ENCODE measurements at regions not wholly inside any gene's neighbourhood (a gene's known extent, or its start where the extent isn't known, plus 50 kb on each side); places are given as distances from the start of the nearest gene placed in this dataset.

DNA sequence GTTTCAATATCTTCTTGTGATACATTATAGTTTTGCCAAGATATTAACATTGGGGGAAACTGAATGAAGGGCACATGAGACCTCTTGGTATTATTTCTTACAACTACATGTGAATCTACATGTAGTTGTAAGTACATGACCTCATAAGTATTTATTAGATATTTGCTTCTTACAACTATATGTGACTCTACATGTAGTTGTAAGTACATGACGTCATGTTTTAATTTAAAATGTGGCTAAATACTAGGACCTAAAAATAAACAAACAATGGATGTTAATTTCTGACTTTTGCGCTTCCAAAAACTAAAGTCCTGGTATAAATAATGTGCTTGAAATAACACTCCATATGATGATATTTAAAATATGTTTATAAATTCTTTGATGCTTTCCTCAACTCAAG lies 190.2 kb downstream of the CBLL2 start:
- Histone ChIP-seq H2BK12ac (ENCODE audit: low read length) (no peak overlapping the region), H3K9ac (ENCODE audit: low read depth, low read length, poor library complexity) (no peak overlapping the region), H4K91ac (ENCODE audit: low read depth, low read length, poor library complexity) (no peak overlapping the region), H3K23ac (ENCODE audit: low read depth, low read length, poor library complexity) (no peak overlapping the region), H2BK120ac (ENCODE audit: low read depth, low read length) (no peak overlapping the region), H3K36me3 (replicated peaks in 1 of 2; ENCODE audit: control insufficient read depth in 2 of 2, insufficient read depth in 2 of 2, low read length in 2 of 2) (no peaks in the 10 kb centered on the region), H3K27ac (replicated peaks; ENCODE audit: low read length) (no peak overlapping the region), H2AFZ (ENCODE audit: low read length) (no peak overlapping the region), H3K27me3 (ENCODE audit: control insufficient read depth in 3 of 3, insufficient read depth in 3 of 3, low read depth in 1 of 3, low read length in 3 of 3) (no peaks in the 10 kb centered on the region), H3K14ac (ENCODE audit: low read length) (no peak overlapping the region), H2AK5ac (ENCODE audit: low read depth, low read length) (no peak overlapping the region), H3K4me1 (ENCODE audit: control insufficient read depth in 2 of 2, insufficient read depth in 1 of 2, low read depth in 1 of 2, low read length in 2 of 2) (no peaks in the 10 kb centered on the region), H3K79me1 (ENCODE audit: low read depth, low read length) (no peaks in the 10 kb centered on the region), H4K8ac (ENCODE audit: low read depth, low read length) (no peak overlapping the region), H2BK15ac (ENCODE audit: low read length) (no peak overlapping the region), H2BK5ac (ENCODE audit: low read length) (no peak overlapping the region), H3K4ac (ENCODE audit: low read length) (no peak overlapping the region), H3K9me3 (replicated peaks in 1 of 2; ENCODE audit: control insufficient read depth in 2 of 2, insufficient read depth in 1 of 2, low read depth in 1 of 2, low read length in 2 of 2) (no peaks in the 10 kb centered on the region), H3K18ac (ENCODE audit: low read length) (no peak overlapping the region), H3K4me3 (ENCODE audit: low read length in 2 of 2) (no peak overlapping the region), H3K4me2 (ENCODE audit: insufficient read depth, low read length, poor library complexity, severe bottlenecking) (no peak overlapping the region)
- no peak for DNase-seq (ENCODE audit: low spot score)
- no CpG with 5 or more reads among the region's 2 CpGs for WGBS, 2 donors (ENCODE audit: extremely low coverage in 2 of 2, insufficient read length in 2 of 2, insufficient replicate concordance in 1 of 2)

DNA sequence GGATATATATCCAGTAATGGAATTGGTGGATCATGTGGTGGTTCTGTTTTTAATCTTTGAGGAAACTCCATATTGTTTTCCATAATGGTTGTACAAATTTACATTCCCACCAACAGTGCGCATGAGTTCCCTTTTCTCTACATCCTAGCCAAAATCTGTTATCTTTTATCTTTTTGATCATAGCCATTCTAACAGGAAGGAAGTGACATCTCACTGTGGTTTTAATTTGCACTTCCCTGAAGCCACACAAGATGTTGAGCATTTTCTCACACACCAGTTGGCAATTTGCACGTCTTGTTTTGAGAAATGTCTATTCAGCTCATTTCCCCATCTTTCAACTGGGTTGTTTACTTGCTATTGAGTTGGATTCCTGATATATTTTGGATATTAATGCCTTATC lies 194.9 kb downstream of the CBLL2 start:
- no peak overlapping the region for H4K8ac ChIP-seq (ENCODE audit: low read depth, low read length)
- H3K14ac ChIP-seq (ENCODE audit: low read length) = no peak overlapping the region
- no peak overlapping the region for H2BK12ac ChIP-seq (ENCODE audit: low read length)
- no peak overlapping the region for H2AK5ac ChIP-seq (ENCODE audit: low read depth, low read length)
- H3K18ac ChIP-seq (ENCODE audit: low read length) = no peak overlapping the region
- DNase-seq (ENCODE audit: low spot score) = no peak
- no peaks in the 10 kb centered on the region for H3K27me3 ChIP-seq (ENCODE audit: control insufficient read depth in 3 of 3, insufficient read depth in 3 of 3, low read depth in 1 of 3, low read length in 3 of 3)
- H3K27ac ChIP-seq (replicated peaks; ENCODE audit: low read length) = no peak overlapping the region
- no peak overlapping the region for H3K23ac ChIP-seq (ENCODE audit: low read depth, low read length, poor library complexity)
- no peak overlapping the region for H2BK120ac ChIP-seq (ENCODE audit: low read depth, low read length)
- WGBS, 2 donors (ENCODE audit: extremely low coverage in 2 of 2, insufficient read length in 2 of 2, insufficient replicate concordance in 1 of 2) = no CpG with 5 or more reads among the region's 2 CpGs
- no peaks in the 10 kb centered on the region for H3K4me1 ChIP-seq (ENCODE audit: control insufficient read depth in 2 of 2, insufficient read depth in 1 of 2, low read depth in 1 of 2, low read length in 2 of 2)
- no peaks in the 10 kb centered on the region for H3K79me1 ChIP-seq (ENCODE audit: low read depth, low read length)
- no peak overlapping the region for H2BK5ac ChIP-seq (ENCODE audit: low read length)
- no peak overlapping the region for H3K4me3 ChIP-seq (ENCODE audit: low read length in 2 of 2)
- H3K4ac ChIP-seq (ENCODE audit: low read length) = no peak overlapping the region
- no peaks in the 10 kb centered on the region for H3K36me3 ChIP-seq (replicated peaks in 1 of 2; ENCODE audit: control insufficient read depth in 2 of 2, insufficient read depth in 2 of 2, low read length in 2 of 2)
- H2AFZ ChIP-seq (ENCODE audit: low read length) = no peak overlapping the region
- no peak overlapping the region for H3K4me2 ChIP-seq (ENCODE audit: insufficient read depth, low read length, poor library complexity, severe bottlenecking)
- no peak overlapping the region for H2BK15ac ChIP-seq (ENCODE audit: low read length)
- H3K9me3 ChIP-seq (replicated peaks in 1 of 2; ENCODE audit: control insufficient read depth in 2 of 2, insufficient read depth in 1 of 2, low read depth in 1 of 2, low read length in 2 of 2) = no peaks in the 10 kb centered on the region
- H3K9ac ChIP-seq (ENCODE audit: low read depth, low read length, poor library complexity) = no peak overlapping the region
- H4K91ac ChIP-seq (ENCODE audit: low read depth, low read length, poor library complexity) = no peak overlapping the region

DNA sequence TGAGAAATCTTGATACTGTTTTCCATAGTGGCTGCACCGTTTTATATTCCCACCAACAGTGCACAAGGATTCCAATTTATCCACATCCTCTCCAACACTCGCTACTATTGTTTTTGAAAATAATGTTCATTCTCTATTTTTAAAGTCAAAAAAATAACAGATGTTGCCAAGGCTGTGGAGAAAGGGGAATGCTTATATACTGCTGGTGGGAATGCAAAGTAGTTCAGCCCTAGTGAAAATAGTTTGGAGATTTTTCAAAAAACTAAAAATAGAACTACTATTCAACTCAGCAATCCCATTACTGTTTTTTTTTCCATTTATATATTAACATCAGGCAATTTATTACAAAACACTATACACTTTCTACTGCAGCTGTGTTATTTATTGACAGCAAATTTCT lies 208.7 kb downstream of the CBLL2 start:
- no peaks in the 10 kb centered on the region for H3K36me3 ChIP-seq (replicated peaks in 1 of 2; ENCODE audit: control insufficient read depth in 2 of 2, insufficient read depth in 2 of 2, low read length in 2 of 2)
- no peak overlapping the region for H2AFZ ChIP-seq (ENCODE audit: low read length)
- H4K91ac ChIP-seq (ENCODE audit: low read depth, low read length, poor library complexity) = no peak overlapping the region
- H3K27ac ChIP-seq (replicated peaks; ENCODE audit: low read length) = no peak overlapping the region
- H2BK12ac ChIP-seq (ENCODE audit: low read length) = no peak overlapping the region
- H3K18ac ChIP-seq (ENCODE audit: low read length) = no peak overlapping the region
- H3K4ac ChIP-seq (ENCODE audit: low read length) = no peak overlapping the region
- no peak overlapping the region for H2BK120ac ChIP-seq (ENCODE audit: low read depth, low read length)
- no peak for DNase-seq (ENCODE audit: low spot score)
- H3K23ac ChIP-seq (ENCODE audit: low read depth, low read length, poor library complexity) = no peak overlapping the region
- no peaks in the 10 kb centered on the region for H3K27me3 ChIP-seq (ENCODE audit: control insufficient read depth in 3 of 3, insufficient read depth in 3 of 3, low read depth in 1 of 3, low read length in 3 of 3)
- no peak overlapping the region for H3K14ac ChIP-seq (ENCODE audit: low read length)
- H3K79me1 ChIP-seq (ENCODE audit: low read depth, low read length) = no peaks in the 10 kb centered on the region
- H2BK15ac ChIP-seq (ENCODE audit: low read length) = no peak overlapping the region
- no peak overlapping the region for H3K9ac ChIP-seq (ENCODE audit: low read depth, low read length, poor library complexity)
- no peak overlapping the region for H2AK5ac ChIP-seq (ENCODE audit: low read depth, low read length)
- H2BK5ac ChIP-seq (ENCODE audit: low read length) = no peak overlapping the region
- H4K8ac ChIP-seq (ENCODE audit: low read depth, low read length) = no peak overlapping the region
- H3K4me2 ChIP-seq (ENCODE audit: insufficient read depth, low read length, poor library complexity, severe bottlenecking) = no peak overlapping the region
- H3K9me3 ChIP-seq (replicated peaks in 1 of 2; ENCODE audit: control insufficient read depth in 2 of 2, insufficient read depth in 1 of 2, low read depth in 1 of 2, low read length in 2 of 2) = no peaks in the 10 kb centered on the region
- no CpG with 5 or more reads among the region's 2 CpGs for WGBS, 2 donors (ENCODE audit: extremely low coverage in 2 of 2, insufficient read length in 2 of 2, insufficient replicate concordance in 1 of 2)
- H3K4me3 ChIP-seq (ENCODE audit: low read length in 2 of 2) = no peak overlapping the region
- H3K4me1 ChIP-seq (ENCODE audit: control insufficient read depth in 2 of 2, insufficient read depth in 1 of 2, low read depth in 1 of 2, low read length in 2 of 2) = no peaks in the 10 kb centered on the region

DNA sequence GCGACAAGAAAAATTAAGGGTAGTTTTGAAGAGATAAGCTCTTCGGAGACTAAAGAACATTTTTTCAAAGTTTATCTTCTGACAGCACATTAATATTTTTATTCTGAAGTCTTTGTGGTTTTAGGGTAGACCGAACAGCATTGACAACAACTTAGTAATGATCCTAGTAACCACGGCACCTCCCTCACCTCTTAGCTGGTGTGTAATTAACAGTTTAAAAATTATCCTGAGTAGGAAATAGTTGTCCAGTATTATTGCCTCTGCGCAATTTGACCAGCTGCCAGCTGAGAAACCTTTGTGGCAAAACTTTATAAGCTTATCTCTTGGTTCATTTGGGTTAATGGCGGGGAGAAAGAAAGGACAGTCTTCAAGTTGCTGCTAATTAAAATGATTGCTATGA lies 213.6 kb downstream of the CBLL2 start:
- H3K4ac ChIP-seq (ENCODE audit: low read length) = no peak overlapping the region
- no peaks in the 10 kb centered on the region for H3K36me3 ChIP-seq (replicated peaks in 1 of 2; ENCODE audit: control insufficient read depth in 2 of 2, insufficient read depth in 2 of 2, low read length in 2 of 2)
- no peak overlapping the region for H2BK15ac ChIP-seq (ENCODE audit: low read length)
- no peak overlapping the region for H2AK5ac ChIP-seq (ENCODE audit: low read depth, low read length)
- H3K4me1 ChIP-seq (ENCODE audit: control insufficient read depth in 2 of 2, insufficient read depth in 1 of 2, low read depth in 1 of 2, low read length in 2 of 2) = no peaks in the 10 kb centered on the region
- no peak overlapping the region for H3K23ac ChIP-seq (ENCODE audit: low read depth, low read length, poor library complexity)
- no peak overlapping the region for H2BK5ac ChIP-seq (ENCODE audit: low read length)
- no peak overlapping the region for H4K91ac ChIP-seq (ENCODE audit: low read depth, low read length, poor library complexity)
- no peak overlapping the region for H3K4me2 ChIP-seq (ENCODE audit: insufficient read depth, low read length, poor library complexity, severe bottlenecking)
- no peaks in the 10 kb centered on the region for H3K9me3 ChIP-seq (replicated peaks in 1 of 2; ENCODE audit: control insufficient read depth in 2 of 2, insufficient read depth in 1 of 2, low read depth in 1 of 2, low read length in 2 of 2)
- no peak overlapping the region for H3K9ac ChIP-seq (ENCODE audit: low read depth, low read length, poor library complexity)
- H3K27me3 ChIP-seq (ENCODE audit: control insufficient read depth in 3 of 3, insufficient read depth in 3 of 3, low read depth in 1 of 3, low read length in 3 of 3) = no peaks in the 10 kb centered on the region
- H2AFZ ChIP-seq (ENCODE audit: low read length) = no peak overlapping the region
- H3K27ac ChIP-seq (replicated peaks; ENCODE audit: low read length) = no peak overlapping the region
- H3K4me3 ChIP-seq (ENCODE audit: low read length in 2 of 2) = no peak overlapping the region
- H2BK12ac ChIP-seq (ENCODE audit: low read length) = no peak overlapping the region
- H3K18ac ChIP-seq (ENCODE audit: low read length) = no peak overlapping the region
- no peak overlapping the region for H4K8ac ChIP-seq (ENCODE audit: low read depth, low read length)
- no peaks in the 10 kb centered on the region for H3K79me1 ChIP-seq (ENCODE audit: low read depth, low read length)
- no peak for DNase-seq (ENCODE audit: low spot score)
- no peak overlapping the region for H3K14ac ChIP-seq (ENCODE audit: low read length)
- no CpG with 5 or more reads among the region's 6 CpGs for WGBS, 2 donors (ENCODE audit: extremely low coverage in 2 of 2, insufficient read length in 2 of 2, insufficient replicate concordance in 1 of 2)
- H2BK120ac ChIP-seq (ENCODE audit: low read depth, low read length) = no peak overlapping the region

Data from neuronal stem cell (in vitro differentiated cells).